Left lung (tissue), 4 donors: ENCODE measurements at regions not wholly inside any gene's neighbourhood (a gene's known extent, or its start where the extent isn't known, plus 50 kb on each side); places are given as distances from the start of the nearest gene placed in this dataset.
"Not testable (repeated sequence)": the region's sequence is repeated elsewhere in the genome, so short reads cannot be mapped to it uniquely, and the experiment has no call there.

Experiments
- ATAC-seq: fragments of 200-7000 bp; cut with Tn5 transposase; one replicate; pipeline ENCODE4 v1.9.1; 2020; ENCODE audit warnings: moderate library complexity
- DNase-seq, 4 donors: peaks; one replicate each; pipeline ENCODE4 v3.0.0-alpha.2; 2013 to 2020
- H3K27ac ChIP-seq, 2 donors: fragments of 200-600 bp; sonication (generic) in 1 of 2; one replicate each; pipeline versions ENCODE4 v1.5.0 to v1.8.0; 2020 to 2021
- H3K27me3 ChIP-seq, 2 donors: fragments of 200-600 bp; sonication (generic) in 1 of 2; one replicate each; pipeline versions ENCODE4 v1.5.0 to v1.8.0; 2020 to 2021
- H3K36me3 ChIP-seq, 2 donors: fragments of 200-600 bp; sonication (generic) in 1 of 2; one replicate each; pipeline versions ENCODE4 v1.5.0 to v1.8.0; 2020 to 2021
- H3K4me1 ChIP-seq, 2 donors: fragments of 200-600 bp; one replicate each; pipeline ENCODE4 v1.8.0; 2021
- H3K4me3 ChIP-seq, 2 donors: fragments of 200-600 bp; sonication (generic) in 1 of 2; one replicate each; pipeline versions ENCODE4 v1.5.0 to v1.8.0; 2020 to 2021; ENCODE audit warnings: mild to moderate bottlenecking in 1 of 2
- H3K9me3 ChIP-seq, 2 donors: fragments of 200-600 bp; sonication (generic) in 1 of 2; one replicate each; pipeline versions ENCODE4 v1.5.0 to v1.8.0; 2020 to 2021
- CTCF ChIP-seq, 2 donors: fragments of 200-600 bp; sonication (generic) in 1 of 2; IDR thresholded peaks; one replicate each; pipeline versions ENCODE4 v1.5.0 to v1.8.0; 2021; ENCODE audit warnings: antibody characterized with exemption in 2 of 2
- intact Hi-C, 2 donors: fragments of 100-400 bp; cut with DNase I; formaldehyde crosslinking; loops; one replicate each; pipeline versions ENCODE4 v1.11.2 to v1.14.2; 2022
- donor health status: DM: no; HTN: yes; CAD: no.
- donor health status: DM: no; HTN: no; CAD: no.

GRCh38 chr6:139446768-139447655 lies 72.6 kb upstream of the CITED2 start:
- TF ChIP-seq CTCF (IDR thresholded peaks at IDR 0.05) = no peak
- DNase-seq (no peak), ATAC-seq (no peak)
- no peaks in the 10 kb centered on the region for H3K27me3 ChIP-seq
- intact Hi-C loops = no loop called here
- no peak overlapping the region for H3K4me3 ChIP-seq
- H3K4me1 ChIP-seq = peaks cover 0 to 18% of the 10 kb centered on the region in 2 donors
- no peaks in the 10 kb centered on the region for H3K36me3 ChIP-seq
- no peak overlapping the region for H3K27ac ChIP-seq
- no peaks in the 10 kb centered on the region for H3K9me3 ChIP-seq

GRCh38 chr6:139446138-139446715 lies 71.8 kb upstream of the CITED2 start:
- H3K27ac ChIP-seq = no peak overlapping the region
- H3K36me3 ChIP-seq = no peaks in the 10 kb centered on the region
- no peak for ATAC-seq

GRCh38 chr6:139444273-139444787 lies 69.9 kb upstream of the CITED2 start:
- ATAC-seq, H3K9me3 ChIP-seq, H3K4me3 ChIP-seq, H3K36me3 ChIP-seq, intact Hi-C loops, DNase-seq, H3K27me3 ChIP-seq, H3K27ac ChIP-seq: not testable (repeated sequence)
- H3K4me1 ChIP-seq = peaks cover 0 to 18% of the 10 kb centered on the region in 2 donors

More at GRCh38 chr6:139446138-139446715, 71.8 kb upstream of the CITED2 start:
- H3K4me1 ChIP-seq = peaks cover 0 to 18% of the 10 kb centered on the region in 2 donors
- no peaks in the 10 kb centered on the region for H3K9me3 ChIP-seq
- no peaks in the 10 kb centered on the region for H3K27me3 ChIP-seq
- H3K4me3 ChIP-seq = no peak overlapping the region
- TF ChIP-seq CTCF (IDR thresholded peaks at IDR 0.05) = no peak
- no peak for DNase-seq
- intact Hi-C loops = no loop called here

- intact Hi-C loops = no loop called here
- Histone ChIP-seq H3K9me3 (no peaks in the 10 kb centered on the region), H3K4me1 (peaks cover 0 to 15% of the 10 kb centered on the region in 2 donors), H3K4me3 (no peak overlapping the region), H3K27ac (no peak overlapping the region), H3K27me3 (no peaks in the 10 kb centered on the region), H3K36me3 (no peaks in the 10 kb centered on the region)
- TF ChIP-seq CTCF (IDR thresholded peaks at IDR 0.05) = no peak
- DNase-seq = no peak
- no peak for ATAC-seq
Measured at GRCh38 chr6:139443231-139444112, 69.0 kb upstream of the CITED2 start.

- no peak for TF ChIP-seq CTCF (IDR thresholded peaks at IDR 0.05)
- no peak for DNase-seq
- peaks cover 0 to 15% of the 10 kb centered on the region in 2 donors for H3K4me1 ChIP-seq
- no peak for ATAC-seq
- H3K4me3 ChIP-seq = no peak overlapping the region
- no peaks in the 10 kb centered on the region for H3K27me3 ChIP-seq
- H3K9me3 ChIP-seq = no peaks in the 10 kb centered on the region
- intact Hi-C loops = no loop called here
- no peak overlapping the region for H3K27ac ChIP-seq
- no peaks in the 10 kb centered on the region for H3K36me3 ChIP-seq
Measured at GRCh38 chr6:139442188-139442671, 67.8 kb upstream of the CITED2 start.
